Body of pancreas (tissue), 4 donors: ENCODE measurements at regions not wholly inside any gene's neighbourhood (a gene's known extent, or its start where the extent isn't known, plus 50 kb on each side); places are given as distances from the start of the nearest gene placed in this dataset.
"Not testable (repeated sequence)": the region's sequence is repeated elsewhere in the genome, so short reads cannot be mapped to it uniquely, and the experiment has no call there.

Experiments
- ATAC-seq: fragments of 150-250 bp; one replicate; pipeline ENCODE4 v1.9.1; 2016
- DNase-seq, 4 donors: peaks; one replicate each; pipeline ENCODE4 v3.0.0-alpha.2; 2019
- H3K27ac ChIP-seq, 4 donors: fragments of 200-600 bp; sonication (generic); 1 replicate in 3 of 4; 2 replicates in 1 of 4; pipeline versions ENCODE4 v1.5.1 to v1.6.1; 2016 to 2019; ENCODE audit warnings: mild to moderate bottlenecking in 1 of 4, mixed read lengths in 1 of 4, moderate library complexity in 1 of 4
- H3K27me3 ChIP-seq, 2 donors: fragments of 200-600 bp; sonication (generic); one replicate each; pipeline ENCODE4 v1.6.0; 2016; ENCODE audit warnings: mild to moderate bottlenecking in 1 of 2
- H3K36me3 ChIP-seq, 2 donors: fragments of 200-600 bp; sonication (generic); replicated peaks in 1 of 2; 2 replicates each; pipeline ENCODE4 v1.5.1; 2016; ENCODE audit warnings: low read depth in 2 of 2; ENCODE audit not compliant: insufficient read depth in 1 of 2
- H3K4me1 ChIP-seq: fragments of 200-600 bp; sonication (generic); one replicate; pipeline ENCODE4 v1.6.0; 2016
- H3K4me3 ChIP-seq, 2 donors: fragments of 200-600 bp; sonication (generic); 1 replicate in 1 of 2; 2 replicates in 1 of 2; pipeline ENCODE4 v1.5.1; 2016 to 2019
- H3K9me3 ChIP-seq, 3 donors: fragments of 200-600 bp; sonication (generic); 1 replicate in 2 of 3; 2 replicates in 1 of 3; pipeline ENCODE4 v1.5.1; 2016
- POLR2A ChIP-seq, 3 donors: fragments of 450-650 bp; IDR thresholded peaks; one replicate each; pipeline ENCODE4 v1.6.1; 2016; ENCODE audit warnings: antibody characterized with exemption in 3 of 3, mild to moderate bottlenecking in 2 of 3
- WGBS, 2 donors: methylation state at CpG; one replicate each; pipeline ENCODE4 v1.1.5; 2017; 5-methylcytosine and 5-hydroxymethylcytosine counted together
- intact Hi-C: fragments of 100-400 bp; cut with DNase I; formaldehyde crosslinking; loops from one replicate; pipeline ENCODE4 v1.15.1; 2023
- TF ChIP-seq, protein P1 (sequence below), 7 experiments: fragments of 450-650 bp in 4 of 7; fragments of 200-600 bp in 3 of 7; sonication (generic) in 3 of 7; IDR thresholded peaks; one replicate each; pipeline ENCODE4 v1.5.1; 2016 to 2019; ENCODE audit warnings: antibody characterized with exemption in 7 of 7

DNA sequence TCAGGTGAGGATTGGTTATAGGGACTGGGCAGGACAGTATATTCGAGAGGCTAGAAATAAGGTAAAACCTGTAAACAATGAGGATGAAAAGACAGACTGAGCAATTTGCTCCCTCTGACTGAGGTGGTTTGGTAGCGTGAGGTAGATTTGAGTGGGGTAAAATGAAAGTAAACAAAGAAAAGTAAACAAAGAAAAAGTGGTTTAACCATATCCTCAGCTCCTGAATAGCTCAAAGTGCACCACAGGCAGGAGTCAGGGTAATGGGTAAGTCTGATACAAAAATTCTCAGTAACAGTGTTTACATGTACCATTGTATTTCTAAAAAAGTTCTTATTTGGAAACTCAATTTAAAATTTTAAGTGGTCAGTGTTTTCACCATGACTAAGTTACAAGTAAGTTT, 203.1 kb upstream of the ARRDC3 start:
- H3K4me3 ChIP-seq: no peak overlapping the region
- intact Hi-C loops: no loop called here
- H3K36me3 ChIP-seq: no peaks in the 10 kb centered on the region
- H3K4me1 ChIP-seq: no peaks in the 10 kb centered on the region
- DNase-seq (no peak), ATAC-seq (no peak)
- no peaks in the 10 kb centered on the region for H3K27me3 ChIP-seq
- H3K9me3 ChIP-seq: no peaks in the 10 kb centered on the region
- no peak overlapping the region for H3K27ac ChIP-seq
- 41 to 43% methylated on average over 2 of the region's 2 CpGs for WGBS, 2 donors
- no peak for TF ChIP-seq POLR2A (IDR thresholded peaks at IDR 0.05)
- TF ChIP-seq, protein P1, sequence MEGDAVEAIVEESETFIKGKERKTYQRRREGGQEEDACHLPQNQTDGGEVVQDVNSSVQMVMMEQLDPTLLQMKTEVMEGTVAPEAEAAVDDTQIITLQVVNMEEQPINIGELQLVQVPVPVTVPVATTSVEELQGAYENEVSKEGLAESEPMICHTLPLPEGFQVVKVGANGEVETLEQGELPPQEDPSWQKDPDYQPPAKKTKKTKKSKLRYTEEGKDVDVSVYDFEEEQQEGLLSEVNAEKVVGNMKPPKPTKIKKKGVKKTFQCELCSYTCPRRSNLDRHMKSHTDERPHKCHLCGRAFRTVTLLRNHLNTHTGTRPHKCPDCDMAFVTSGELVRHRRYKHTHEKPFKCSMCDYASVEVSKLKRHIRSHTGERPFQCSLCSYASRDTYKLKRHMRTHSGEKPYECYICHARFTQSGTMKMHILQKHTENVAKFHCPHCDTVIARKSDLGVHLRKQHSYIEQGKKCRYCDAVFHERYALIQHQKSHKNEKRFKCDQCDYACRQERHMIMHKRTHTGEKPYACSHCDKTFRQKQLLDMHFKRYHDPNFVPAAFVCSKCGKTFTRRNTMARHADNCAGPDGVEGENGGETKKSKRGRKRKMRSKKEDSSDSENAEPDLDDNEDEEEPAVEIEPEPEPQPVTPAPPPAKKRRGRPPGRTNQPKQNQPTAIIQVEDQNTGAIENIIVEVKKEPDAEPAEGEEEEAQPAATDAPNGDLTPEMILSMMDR (IDR thresholded peaks at IDR 0.05): no peak

DNA sequence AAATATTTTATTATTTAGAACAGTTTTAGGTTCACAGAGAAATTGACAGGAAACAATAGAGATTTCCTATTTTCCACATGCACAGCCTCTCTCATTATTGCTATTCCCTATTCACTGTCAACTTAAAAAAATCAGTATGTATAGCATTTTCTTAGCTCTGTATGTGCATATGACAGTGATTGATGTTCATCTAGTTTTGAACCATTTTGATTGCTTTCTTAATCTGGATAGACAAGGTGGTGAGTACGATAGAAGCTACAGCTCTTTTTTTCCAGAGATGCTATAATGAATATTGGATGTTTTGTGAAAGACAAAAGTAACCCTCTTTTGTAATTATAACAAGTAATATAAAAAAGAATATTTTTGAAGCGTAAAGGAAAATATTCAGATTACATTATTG, 201.2 kb upstream of the ARRDC3 start:
- Histone ChIP-seq H3K27ac (no peak overlapping the region), H3K9me3 (no peaks in the 10 kb centered on the region), H3K27me3 (no peaks in the 10 kb centered on the region), H3K4me1 (no peaks in the 10 kb centered on the region), H3K4me3 (no peak overlapping the region), H3K36me3 (no peaks in the 10 kb centered on the region)
- no peak for ATAC-seq
- no peak for DNase-seq
- TF ChIP-seq POLR2A (IDR thresholded peaks at IDR 0.05): no peak
- TF ChIP-seq, protein P1 (IDR thresholded peaks at IDR 0.05): no peak
- WGBS, 2 donors: 62 to 63% methylated on average over 2 of the region's 2 CpGs
- intact Hi-C loops: no loop called here

DNA sequence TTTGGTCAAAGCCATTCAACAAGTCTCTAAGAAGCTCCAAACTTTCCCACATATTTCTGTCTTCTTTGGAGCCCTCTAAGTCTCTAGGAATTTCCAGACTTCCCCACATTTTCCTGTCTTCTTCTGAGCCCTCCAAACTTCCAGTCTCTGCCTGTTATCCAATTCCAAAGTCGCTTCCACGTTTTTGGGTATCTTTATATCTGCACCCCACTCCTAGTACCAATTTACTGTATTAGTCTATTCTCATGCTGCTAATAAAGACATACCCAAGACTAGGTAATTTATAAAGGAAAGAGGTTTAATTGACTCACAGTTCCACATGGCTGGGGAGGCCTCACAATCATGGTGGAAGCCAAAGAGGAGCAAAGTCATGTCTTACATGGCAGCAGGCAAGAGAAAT, 182.9 kb upstream of the ARRDC3 start:
- H3K27ac ChIP-seq, H3K9me3 ChIP-seq, H3K36me3 ChIP-seq, ATAC-seq, H3K4me3 ChIP-seq, intact Hi-C loops, DNase-seq, H3K27me3 ChIP-seq, H3K4me1 ChIP-seq: not testable (repeated sequence)
- 73 to 80% methylated on average over 2 of the region's 2 CpGs for WGBS, 2 donors

DNA sequence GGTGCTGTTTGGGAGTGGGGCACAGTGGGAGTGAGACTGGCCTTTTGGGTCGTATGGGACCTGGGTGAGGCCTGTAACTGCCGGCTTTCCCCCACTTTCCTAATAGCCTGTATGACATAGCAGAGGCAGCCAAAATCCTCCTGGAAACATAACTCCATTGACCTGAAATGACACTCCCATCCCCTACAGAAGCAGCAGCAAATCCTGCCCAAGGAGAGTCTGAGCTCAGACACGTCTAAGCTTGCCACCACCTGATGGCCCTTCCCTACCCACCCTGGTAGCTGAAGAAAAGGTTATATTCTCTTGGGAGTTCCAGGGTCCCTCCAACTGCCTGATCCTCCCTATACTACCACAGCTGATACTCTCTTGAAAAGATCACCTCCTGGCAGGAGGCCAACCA, 179.8 kb upstream of the ARRDC3 start:
- H3K9me3 ChIP-seq: peaks cover 0 to 7% (median 0%) of the 10 kb centered on the region in 3 donors
- no peaks in the 10 kb centered on the region for H3K4me1 ChIP-seq
- no peaks in the 10 kb centered on the region for H3K27me3 ChIP-seq
- DNase-seq (no peak), ATAC-seq (no peak)
- TF ChIP-seq, protein P1 (IDR thresholded peaks at IDR 0.05): no peak
- no peak for TF ChIP-seq POLR2A (IDR thresholded peaks at IDR 0.05)
- WGBS, 2 donors: 84 to 89% methylated on average over 3 of the region's 3 CpGs
- H3K36me3 ChIP-seq: no peaks in the 10 kb centered on the region
- no peak overlapping the region for H3K4me3 ChIP-seq
- no peak overlapping the region for H3K27ac ChIP-seq
- intact Hi-C loops: no loop called here

DNA sequence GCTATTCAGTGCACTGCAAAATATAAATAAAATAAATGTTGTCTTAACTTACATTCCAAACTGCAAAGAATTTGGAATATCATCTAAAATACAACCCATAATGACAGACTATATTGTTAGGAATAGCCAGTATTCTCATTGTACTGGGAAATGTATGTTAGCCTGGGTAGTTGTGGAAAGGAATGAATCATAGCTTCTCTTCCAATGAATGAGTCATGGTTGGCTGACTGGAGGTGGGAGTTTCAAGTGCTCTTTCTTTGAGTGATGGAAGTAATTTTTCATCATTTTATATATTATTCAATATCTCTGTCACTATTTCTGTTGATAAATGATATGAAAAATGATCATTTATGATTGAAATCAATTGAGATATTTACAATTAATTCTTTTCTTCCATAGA, 158.6 kb upstream of the ARRDC3 start:
- no peaks in the 10 kb centered on the region for H3K4me1 ChIP-seq
- ATAC-seq: no peak
- no peak for TF ChIP-seq POLR2A (IDR thresholded peaks at IDR 0.05)
- TF ChIP-seq, protein P1 (IDR thresholded peaks at IDR 0.05): no peak
- H3K4me3 ChIP-seq: no peak overlapping the region
- intact Hi-C loops: no loop called here
- H3K27ac ChIP-seq: no peak overlapping the region
- no peaks in the 10 kb centered on the region for H3K9me3 ChIP-seq
- H3K36me3 ChIP-seq: no peaks in the 10 kb centered on the region
- no peak for DNase-seq
- no peaks in the 10 kb centered on the region for H3K27me3 ChIP-seq
